ENCODE measurements at regions not wholly inside any gene's neighbourhood (a gene's known extent, or its start where the extent isn't known, plus 50 kb on each side); places are given as distances from the start of the nearest gene placed in this dataset.

- H2AFZ ChIP-seq (ENCODE audit: low read depth, low read length): no peak overlapping the region
- H3K27me3 ChIP-seq (ENCODE audit: control insufficient read depth in 2 of 2, insufficient read depth in 2 of 2, low read length in 2 of 2): peaks cover 0 to 10% of the 10 kb centered on the region in 2 experiments; a peak in 2 of 5 replicates
- in situ Hi-C loops (cut with MboI): no loop called here
- intact Hi-C loops (cut with micrococcal nuclease): no loop called here
- no peaks in the 10 kb centered on the region for H3K9me1 ChIP-seq (ENCODE audit: control insufficient read depth, insufficient read depth, low read length)
- ATAC-seq (no peak), FAIRE-seq (no peak), DNase-seq (ENCODE audit: extremely low read depth in 1 of 4, low spot score in 3 of 4) (no peak)
- H3K4me2 ChIP-seq (ENCODE audit: insufficient read depth, low read length): no peak overlapping the region
- H3K4me1 ChIP-seq (replicated peaks in 1 of 2; ENCODE audit: control insufficient read depth in 2 of 2, insufficient read depth in 2 of 2, low read length in 2 of 2): no peaks in the 10 kb centered on the region
- H3K27ac ChIP-seq (ENCODE audit: extremely low read depth, low read depth, low read length): no peak overlapping the region
- H4K20me1 ChIP-seq (replicated peaks; ENCODE audit: control insufficient read depth, insufficient read depth, low read length): no peaks in the 10 kb centered on the region
- POLR2A ChIA-PET: no interaction called here
- WGBS (ENCODE audit: insufficient coverage, low coverage, missing lambda C conversion rate): 0% methylated on average over 7 of the region's 7 CpGs
- CTCF ChIA-PET (ENCODE audit: low intra/inter-chr PET ratio): no interaction called here
- no peak overlapping the region for H3K9ac ChIP-seq (ENCODE audit: insufficient read depth in 1 of 2, low read depth in 2 of 2, low read length in 2 of 2)
- no peaks in the 10 kb centered on the region for H3K9me3 ChIP-seq (replicated peaks; ENCODE audit: control insufficient read depth, insufficient read depth, low read depth, low read length)
- TF ChIP-seq SPI1 (IDR thresholded peaks at IDR 0.05; ENCODE audit: borderline replicate concordance, low read depth, low read length) (peak; percentile 45; the same call in 1 of the 2 replicates), KAT7 (CRISPR knock-in tag; IDR thresholded peaks at IDR 0.05; ENCODE audit: borderline replicate concordance) (no peak)
- H3K4me3 ChIP-seq: no peak overlapping the region
- H3K36me3 ChIP-seq (ENCODE audit: control insufficient read depth, insufficient read depth, low read length): no peaks in the 10 kb centered on the region
- no TSS peak for BruUV-seq (replicated peaks)
- H3K79me2 ChIP-seq (ENCODE audit: control insufficient read depth, insufficient read depth, low read length): no peaks in the 10 kb centered on the region
Observed at GRCh38 chr2:129732630-129733026, 246.8 kb upstream of the RAB6C start.

GRCh38 chr2:129733041-129733440, 246.4 kb upstream of the RAB6C start:
- FAIRE-seq (no peak), ATAC-seq (no peak), DNase-seq (ENCODE audit: extremely low read depth in 1 of 4, low spot score in 3 of 4) (no peak)
- no peak overlapping the region for H3K4me3 ChIP-seq
- in situ Hi-C loops (cut with MboI) (no loop called here), intact Hi-C loops (cut with micrococcal nuclease) (no loop called here)
- H3K27me3 ChIP-seq (ENCODE audit: control insufficient read depth in 2 of 2, insufficient read depth in 2 of 2, low read length in 2 of 2): peaks cover 0 to 10% of the 10 kb centered on the region in 2 experiments; a peak in 2 of 5 replicates
- 0% methylated on average over 3 of the region's 3 CpGs for WGBS (ENCODE audit: insufficient coverage, low coverage, missing lambda C conversion rate)
- no peaks in the 10 kb centered on the region for H3K79me2 ChIP-seq (ENCODE audit: control insufficient read depth, insufficient read depth, low read length)
- no peaks in the 10 kb centered on the region for H3K9me3 ChIP-seq (replicated peaks; ENCODE audit: control insufficient read depth, insufficient read depth, low read depth, low read length)
- no peak overlapping the region for H3K9ac ChIP-seq (ENCODE audit: insufficient read depth in 1 of 2, low read depth in 2 of 2, low read length in 2 of 2)
- H2AFZ ChIP-seq (ENCODE audit: low read depth, low read length): no peak overlapping the region
- no peak overlapping the region for H3K27ac ChIP-seq (ENCODE audit: extremely low read depth, low read depth, low read length)
- H3K9me1 ChIP-seq (ENCODE audit: control insufficient read depth, insufficient read depth, low read length): no peaks in the 10 kb centered on the region
- H4K20me1 ChIP-seq (replicated peaks; ENCODE audit: control insufficient read depth, insufficient read depth, low read length): no peaks in the 10 kb centered on the region
- H3K4me2 ChIP-seq (ENCODE audit: insufficient read depth, low read length): no peak overlapping the region
- ChIA-PET CTCF (ENCODE audit: low intra/inter-chr PET ratio) (no interaction called here), POLR2A (interaction anchor here (0.7 kb wide), 1 partner anchor 49 kb away, joined by 7 read pairs; no protein-coding TSS in a partner anchor)
- H3K4me1 ChIP-seq (replicated peaks in 1 of 2; ENCODE audit: control insufficient read depth in 2 of 2, insufficient read depth in 2 of 2, low read length in 2 of 2): no peaks in the 10 kb centered on the region
- BruUV-seq (replicated peaks): no TSS peak
- TF ChIP-seq ZBTB1 (CRISPR knock-in tag; IDR thresholded peaks at IDR 0.05; ENCODE audit: borderline replicate concordance, low read depth): no peak
- no peaks in the 10 kb centered on the region for H3K36me3 ChIP-seq (ENCODE audit: control insufficient read depth, insufficient read depth, low read length)
